ENCODE measurements at regions not wholly inside any gene's neighbourhood (a gene's known extent, or its start where the extent isn't known, plus 50 kb on each side); places are given as distances from the start of the nearest gene placed in this dataset.

- no peak overlapping the region for H3K4me3 ChIP-seq
- no peaks in the 10 kb centered on the region for H3K9me3 ChIP-seq (replicated peaks)
Observed at GRCh38 chr10:58913717-58914116, 262.7 kb upstream of the PHYHIPL start.

DNA sequence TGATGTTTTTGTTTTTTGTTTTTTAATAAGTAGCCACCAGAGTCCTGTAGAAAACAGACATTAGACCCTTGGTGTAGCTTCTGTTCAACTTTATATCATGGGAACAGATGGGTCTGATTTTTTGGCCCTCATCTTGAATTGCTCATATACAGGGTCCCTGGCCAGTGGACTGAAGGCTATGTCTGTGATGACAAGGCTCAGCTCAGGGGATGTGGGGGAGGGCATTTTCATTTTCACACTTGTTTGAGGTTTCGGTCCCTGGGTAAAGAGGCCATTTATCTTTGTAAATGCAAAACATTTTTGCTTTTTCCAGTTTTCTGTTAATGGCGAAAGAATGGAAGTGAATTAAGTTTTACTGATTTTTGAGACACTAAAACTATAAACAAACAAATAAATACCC, 257.6 kb upstream of the PHYHIPL start:
- no peak for DNase-seq (ENCODE audit: low read depth in 1 of 2, low spot score in 2 of 2)
- H3K36me3 ChIP-seq, result no peaks in the 10 kb centered on the region
- H3K4me3 ChIP-seq, result no peak overlapping the region
- H3K4me1 ChIP-seq (replicated peaks), result peaks cover 27% of the 10 kb centered on the region
- H3K27ac ChIP-seq, result no peak overlapping the region
- H3K27me3 ChIP-seq (replicated peaks), result no peaks in the 10 kb centered on the region
- H3K9me3 ChIP-seq (replicated peaks), result no peaks in the 10 kb centered on the region

More at GRCh38 chr10:58913717-58914116, 262.7 kb upstream of the PHYHIPL start:
- Histone ChIP-seq H3K36me3 (no peaks in the 10 kb centered on the region), H3K4me1 (replicated peaks) (no peaks in the 10 kb centered on the region), H3K27ac (no peak overlapping the region), H3K27me3 (replicated peaks) (no peaks in the 10 kb centered on the region)
- DNase-seq (ENCODE audit: low read depth in 1 of 2, low spot score in 2 of 2), result no peak

GRCh38 chr10:58919927-58920654, 256.4 kb upstream of the PHYHIPL start:
- no peaks in the 10 kb centered on the region for H3K36me3 ChIP-seq
- H3K4me3 ChIP-seq, result no peak overlapping the region
- H3K27ac ChIP-seq, result peak overlapping the region; percentile 84
- H3K4me1 ChIP-seq (replicated peaks), result peaks cover 27% of the 10 kb centered on the region
- no peaks in the 10 kb centered on the region for H3K9me3 ChIP-seq (replicated peaks)
- no peaks in the 10 kb centered on the region for H3K27me3 ChIP-seq (replicated peaks)
- peak in 1 of 2 experiments; percentile 87 for DNase-seq (ENCODE audit: low read depth in 1 of 2, low spot score in 2 of 2)

- Histone ChIP-seq H3K27ac (peak overlapping the region; percentile 84), H3K27me3 (replicated peaks) (no peaks in the 10 kb centered on the region), H3K9me3 (replicated peaks) (no peaks in the 10 kb centered on the region), H3K4me3 (no peak overlapping the region), H3K4me1 (replicated peaks) (peaks cover 27% of the 10 kb centered on the region), H3K36me3 (no peaks in the 10 kb centered on the region)
- DNase-seq (ENCODE audit: low read depth in 1 of 2, low spot score in 2 of 2), result no peak
Observed at GRCh38 chr10:58920655-58921003, 255.8 kb upstream of the PHYHIPL start.

DNA sequence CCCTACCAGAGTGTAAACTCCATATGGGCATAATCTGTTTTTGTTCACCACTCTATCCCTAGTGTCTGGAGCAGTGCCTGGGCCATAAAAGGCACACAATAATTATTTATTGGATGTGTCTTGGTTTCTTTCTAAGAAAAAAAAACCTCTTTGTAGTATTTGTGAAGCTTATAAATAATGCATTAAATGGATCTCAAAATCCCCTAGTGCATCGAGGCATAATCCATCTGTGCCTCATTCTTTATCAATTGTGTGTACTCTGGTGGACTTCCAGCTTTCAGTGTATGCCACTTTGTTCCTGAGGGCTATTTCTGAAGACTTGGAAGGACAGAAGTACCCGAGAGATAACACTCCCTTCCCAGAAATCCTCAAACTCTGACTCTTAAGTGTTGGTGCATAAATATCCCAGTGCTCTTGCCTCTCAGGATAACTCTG, 255.0 kb upstream of the PHYHIPL start:
- DNase-seq (ENCODE audit: low read depth in 1 of 2, low spot score in 2 of 2), result no peak
- Histone ChIP-seq H3K4me3 (no peak overlapping the region), H3K9me3 (replicated peaks) (no peaks in the 10 kb centered on the region), H3K4me1 (replicated peaks) (peaks cover 27% of the 10 kb centered on the region), H3K27ac (peak overlapping the region; percentile 84), H3K27me3 (replicated peaks) (no peaks in the 10 kb centered on the region), H3K36me3 (no peaks in the 10 kb centered on the region)

- Histone ChIP-seq H3K36me3 (no peaks in the 10 kb centered on the region), H3K4me1 (replicated peaks) (peaks cover 14% of the 10 kb centered on the region), H3K4me3 (no peak overlapping the region), H3K27ac (no peak overlapping the region), H3K27me3 (replicated peaks) (no peaks in the 10 kb centered on the region), H3K9me3 (replicated peaks) (no peaks in the 10 kb centered on the region)
- no peak for DNase-seq (ENCODE audit: low read depth in 1 of 2, low spot score in 2 of 2)
Observed at GRCh38 chr10:58925381-58925780, 251.1 kb upstream of the PHYHIPL start.

DNA sequence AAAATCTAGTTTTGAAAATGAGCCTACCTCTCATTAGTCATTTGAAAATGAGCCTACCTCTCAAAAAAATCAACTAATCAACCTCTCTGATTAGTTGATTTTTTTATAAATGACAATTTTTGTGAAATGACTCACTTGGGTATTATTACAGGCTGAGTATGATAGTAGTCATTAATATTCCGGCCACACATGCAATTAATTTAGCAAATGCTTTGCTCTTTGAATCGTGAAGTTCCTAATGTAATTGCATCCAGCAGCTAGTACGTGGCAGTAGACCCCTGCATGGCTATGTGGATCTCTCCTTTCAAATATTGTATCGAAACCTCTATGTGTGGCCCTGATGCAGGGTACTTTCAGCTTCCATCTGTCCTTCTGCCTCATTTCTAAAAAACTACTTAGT, 245.9 kb upstream of the PHYHIPL start:
- Histone ChIP-seq H3K4me1 (replicated peaks) (peaks cover 33% of the 10 kb centered on the region), H3K27me3 (replicated peaks) (no peaks in the 10 kb centered on the region), H3K27ac (0 out of 2 replicates have a peak overlapping the region, but pooled peaks have one; percentile 12), H3K36me3 (no peaks in the 10 kb centered on the region), H3K9me3 (replicated peaks) (no peaks in the 10 kb centered on the region), H3K4me3 (no peak overlapping the region)
- DNase-seq (ENCODE audit: low read depth in 1 of 2, low spot score in 2 of 2), result peak in 1 of 2 experiments; percentile 7

DNA sequence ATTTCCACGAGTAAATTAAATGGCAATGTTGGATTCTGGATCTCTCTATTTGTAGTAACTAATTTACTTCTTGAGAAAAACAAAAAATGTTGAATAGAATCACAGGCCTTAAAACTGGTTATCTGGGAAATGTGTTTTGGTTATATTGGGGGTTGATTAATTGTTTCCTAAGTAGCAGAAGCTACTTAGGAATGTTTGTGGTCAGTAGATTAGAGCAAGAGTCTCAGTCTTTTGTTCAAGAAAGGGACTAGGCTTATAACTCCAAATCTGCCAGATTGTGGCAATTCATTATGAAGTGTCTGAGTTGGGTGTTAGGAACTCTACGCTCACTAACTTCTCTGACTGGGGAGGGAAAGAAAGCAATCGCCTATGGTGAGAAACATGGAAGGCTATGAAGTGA, 244.3 kb upstream of the PHYHIPL start:
- peak in 1 of 2 experiments; percentile 64 for DNase-seq (ENCODE audit: low read depth in 1 of 2, low spot score in 2 of 2)
- Histone ChIP-seq H3K4me3 (no peak overlapping the region), H3K27me3 (replicated peaks) (no peaks in the 10 kb centered on the region), H3K27ac (peak overlapping the region; percentile 89), H3K9me3 (replicated peaks) (no peaks in the 10 kb centered on the region), H3K4me1 (replicated peaks) (peaks cover 33% of the 10 kb centered on the region), H3K36me3 (no peaks in the 10 kb centered on the region)

- Histone ChIP-seq H3K4me1 (replicated peaks) (peaks cover 33% of the 10 kb centered on the region), H3K4me3 (no peak overlapping the region), H3K27ac (peak overlapping the region; percentile 89), H3K36me3 (no peaks in the 10 kb centered on the region), H3K9me3 (replicated peaks) (no peaks in the 10 kb centered on the region), H3K27me3 (replicated peaks) (no peaks in the 10 kb centered on the region)
- DNase-seq (ENCODE audit: low read depth in 1 of 2, low spot score in 2 of 2), result peak; percentile 73 to 90
Observed at GRCh38 chr10:58932577-58933314, 243.7 kb upstream of the PHYHIPL start.

GRCh38 chr10:58936364-58936763, 240.1 kb upstream of the PHYHIPL start:
- Histone ChIP-seq H3K4me3 (no peak overlapping the region), H3K4me1 (replicated peaks) (peaks cover 22% of the 10 kb centered on the region), H3K27ac (no peak overlapping the region), H3K36me3 (no peaks in the 10 kb centered on the region), H3K27me3 (replicated peaks) (no peaks in the 10 kb centered on the region), H3K9me3 (replicated peaks) (no peaks in the 10 kb centered on the region)
- DNase-seq (ENCODE audit: low read depth in 1 of 2, low spot score in 2 of 2), result no peak

- Histone ChIP-seq H3K4me1 (replicated peaks) (peaks cover 13% of the 10 kb centered on the region), H3K27ac (no peak overlapping the region), H3K27me3 (replicated peaks) (no peaks in the 10 kb centered on the region), H3K36me3 (no peaks in the 10 kb centered on the region), H3K9me3 (replicated peaks) (no peaks in the 10 kb centered on the region), H3K4me3 (no peak overlapping the region)
- no peak for DNase-seq (ENCODE audit: low read depth in 1 of 2, low spot score in 2 of 2)
Observed at GRCh38 chr10:58937423-58937822, 239.0 kb upstream of the PHYHIPL start.

DNA sequence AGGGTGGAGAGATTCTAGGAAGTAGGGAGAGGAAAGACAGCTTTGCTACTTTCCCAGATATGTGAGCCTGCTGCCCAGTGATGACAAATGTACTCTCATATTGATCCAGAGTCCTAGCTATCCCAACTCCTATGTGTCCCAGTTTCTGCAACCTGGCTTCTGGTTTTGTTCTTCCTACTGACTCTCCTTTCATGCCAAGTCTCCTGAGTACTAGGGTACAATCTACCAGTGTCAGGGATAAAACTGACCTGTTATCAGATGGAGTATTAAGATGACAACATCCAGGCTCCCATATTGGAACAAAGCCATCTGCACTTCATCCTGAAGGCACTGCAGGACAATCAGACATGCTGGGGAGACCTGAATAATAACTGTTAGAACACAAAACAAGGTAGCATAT, 233.7 kb upstream of the PHYHIPL start:
- Histone ChIP-seq H3K4me1 (replicated peaks) (no peaks in the 10 kb centered on the region), H3K27ac (no peak overlapping the region), H3K27me3 (replicated peaks) (no peaks in the 10 kb centered on the region), H3K9me3 (replicated peaks) (no peaks in the 10 kb centered on the region), H3K4me3 (no peak overlapping the region), H3K36me3 (no peaks in the 10 kb centered on the region)
- DNase-seq (ENCODE audit: low read depth in 1 of 2, low spot score in 2 of 2), result no peak

DNA sequence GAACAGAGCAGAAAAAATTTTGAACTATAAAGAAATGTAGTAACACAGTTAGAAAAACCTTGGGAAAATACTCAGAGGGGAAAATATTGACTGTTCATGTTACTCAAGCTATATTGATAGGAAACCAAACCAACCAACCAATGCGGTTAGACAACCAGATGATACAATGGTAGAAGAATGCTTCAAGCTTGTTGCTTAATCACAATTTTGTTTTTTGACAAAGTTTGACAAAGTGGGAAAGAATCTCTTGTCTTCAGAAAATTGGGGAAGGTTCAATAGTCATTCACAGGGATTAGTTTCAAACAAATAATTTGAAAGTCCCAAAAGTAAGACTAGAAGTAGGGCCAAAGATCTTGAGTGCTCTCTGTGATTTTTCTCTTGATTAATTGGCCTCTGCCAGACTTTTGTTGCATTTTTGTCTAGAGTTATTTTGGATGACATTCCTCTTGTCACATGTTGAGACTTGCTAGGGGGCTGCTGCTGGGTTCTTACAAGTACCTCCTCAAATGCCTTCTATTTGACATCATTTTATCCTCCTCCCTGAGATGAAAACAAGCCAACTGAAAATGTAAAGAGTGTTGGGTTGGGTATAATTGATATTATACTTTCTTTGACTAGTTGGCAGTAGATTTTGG, 233.1 kb upstream of the PHYHIPL start:
- Histone ChIP-seq H3K9me3 (replicated peaks) (no peaks in the 10 kb centered on the region), H3K4me1 (replicated peaks) (no peaks in the 10 kb centered on the region), H3K27ac (no peak overlapping the region), H3K4me3 (no peak overlapping the region), H3K27me3 (replicated peaks) (no peaks in the 10 kb centered on the region), H3K36me3 (no peaks in the 10 kb centered on the region)
- no peak for DNase-seq (ENCODE audit: low read depth in 1 of 2, low spot score in 2 of 2)

- no peaks in the 10 kb centered on the region for H3K9me3 ChIP-seq (replicated peaks)
- H3K36me3 ChIP-seq, result no peaks in the 10 kb centered on the region
- H3K4me1 ChIP-seq (replicated peaks), result no peaks in the 10 kb centered on the region
- no peaks in the 10 kb centered on the region for H3K27me3 ChIP-seq (replicated peaks)
- H3K4me3 ChIP-seq, result no peak overlapping the region
- DNase-seq (ENCODE audit: low read depth in 1 of 2, low spot score in 2 of 2), result no peak
- H3K27ac ChIP-seq, result no peak overlapping the region
Observed at GRCh38 chr10:58943960-58944359, 232.5 kb upstream of the PHYHIPL start.

Measured in SJSA1 (cell line).